HEK293T (cell line): ENCODE measurements at regions not wholly inside any gene's neighbourhood (a gene's known extent, or its start where the extent isn't known, plus 50 kb on each side); places are given as distances from the start of the nearest gene placed in this dataset.

Experiments
- ARNT ChIP-seq: fragments of 450-650 bp; IDR thresholded peaks from 2 replicates; pipeline ENCODE4 v1.6.1; 2017; ENCODE audit warnings: mild to moderate bottlenecking
- BHLHE40 ChIP-seq: fragments of 450-650 bp; IDR thresholded peaks from 2 replicates; pipeline ENCODE4 v1.6.1; 2016; ENCODE audit warnings: mild to moderate bottlenecking, moderate library complexity, borderline replicate concordance
- CTBP1 ChIP-seq: fragments of 450-650 bp; IDR thresholded peaks from 2 replicates; pipeline ENCODE4 v1.6.1; 2016; ENCODE audit warnings: borderline replicate concordance
- ELF4 ChIP-seq: fragments of 450-650 bp; IDR thresholded peaks from 2 replicates; pipeline ENCODE4 v1.6.1; 2017; ENCODE audit warnings: antibody characterized with exemption
- FOXK2 ChIP-seq: fragments of 450-650 bp; IDR thresholded peaks from 2 replicates; pipeline ENCODE4 v1.6.1; 2016; ENCODE audit warnings: mild to moderate bottlenecking
- FOXM1 ChIP-seq: fragments of 450-650 bp; IDR thresholded peaks from 2 replicates; pipeline ENCODE4 v1.6.1; 2017; ENCODE audit warnings: mild to moderate bottlenecking, borderline replicate concordance
- L3MBTL2 ChIP-seq: fragments of 450-650 bp; conservative IDR thresholded peaks from 2 replicates; pipeline ENCODE4 v1.6.1; 2016; ENCODE audit warnings: mild to moderate bottlenecking
- NFRKB ChIP-seq: fragments of 450-650 bp; IDR thresholded peaks from 2 replicates; pipeline ENCODE4 v1.6.1; 2016; ENCODE audit warnings: mild to moderate bottlenecking, moderate library complexity
- PKNOX1 ChIP-seq: fragments of 450-650 bp; IDR thresholded peaks from 2 replicates; pipeline ENCODE4 v1.6.1; 2016
- SP1 ChIP-seq: fragments of 450-650 bp; IDR thresholded peaks from 2 replicates; pipeline ENCODE4 v1.6.1; 2017
- SUZ12 ChIP-seq: fragments of 450-650 bp; IDR thresholded peaks from 2 replicates; pipeline ENCODE4 v1.6.1; 2016; ENCODE audit warnings: mild to moderate bottlenecking
- TARDBP ChIP-seq: fragments of 450-650 bp; IDR thresholded peaks from 2 replicates; pipeline ENCODE4 v1.6.1; 2016
- ZNF384 ChIP-seq: fragments of 450-650 bp; IDR thresholded peaks from 2 replicates; pipeline ENCODE4 v1.6.1; 2016

DNA sequence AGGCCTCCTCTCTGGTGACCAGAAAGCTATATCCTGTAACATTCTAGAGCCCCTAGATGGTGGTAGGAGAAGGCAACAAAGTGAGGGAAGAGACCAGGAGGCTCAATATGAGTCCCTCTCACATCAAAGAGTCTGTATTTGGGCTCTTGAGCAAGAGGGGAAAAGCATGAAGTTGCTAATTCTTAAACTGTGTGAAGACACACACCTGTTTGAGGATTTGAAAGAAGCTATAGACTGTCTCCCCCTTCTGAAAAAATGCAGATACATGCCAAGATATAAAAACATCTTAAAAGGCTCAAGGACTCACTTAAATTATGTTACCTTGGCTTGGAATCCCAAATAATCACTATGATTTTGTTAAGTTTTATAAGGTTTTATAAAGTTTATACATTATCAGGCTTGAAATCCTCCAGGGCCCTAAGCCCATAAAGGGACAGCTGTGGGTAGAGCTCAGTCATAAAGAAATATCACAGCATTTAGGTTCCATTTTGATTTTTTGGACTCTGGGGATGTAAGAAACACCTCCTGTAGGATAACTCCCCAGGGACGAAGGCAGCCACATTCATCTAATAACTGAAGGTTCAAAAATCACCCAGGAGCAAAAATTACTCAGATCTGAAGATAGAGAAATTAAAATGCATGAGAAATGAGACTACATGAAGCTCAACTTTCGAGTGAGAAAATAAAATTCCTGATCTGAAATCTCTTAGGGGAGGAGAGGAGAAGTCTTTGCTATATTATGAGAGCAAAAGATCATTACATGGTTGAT lies 136.1 kb upstream of the LGALSL start:
- no peak for TF ChIP-seq SUZ12
- TF ChIP-seq TARDBP: no peak
- TF ChIP-seq ZNF384: no peak
- no peak for TF ChIP-seq FOXM1
- no peak for TF ChIP-seq PKNOX1
- no peak for TF ChIP-seq L3MBTL2
- no peak for TF ChIP-seq SP1
- no peak for TF ChIP-seq ELF4
- TF ChIP-seq BHLHE40: no peak
- TF ChIP-seq NFRKB: no peak
- no peak for TF ChIP-seq FOXK2
- TF ChIP-seq ARNT: no peak
- no peak for TF ChIP-seq CTBP1
